GM19372 (cell line): ENCODE measurements at regions not wholly inside any gene's neighbourhood (a gene's known extent, or its start where the extent isn't known, plus 50 kb on each side); places are given as distances from the start of the nearest gene placed in this dataset.
A peak's percentile ranks its signal among the peaks of the same experiment; 100 is the strongest.
"Not testable (repeated sequence)": the region's sequence is repeated elsewhere in the genome, so short reads cannot be mapped to it uniquely, and the experiment has no call there.

Experiments
- ATAC-seq: cut with Tn5 transposase; IDR thresholded peaks from one replicate; pipeline ENCODE4 v1.9.1; 2021; ENCODE audit warnings: mild to moderate bottlenecking, low read depth, moderate library complexity; ENCODE audit not compliant: unreplicated experiment

- not testable (repeated sequence) for ATAC-seq
These were observed 2326.1 kb upstream of the PCDH20 start for GRCh38 chr13:63741814-63742101.

GRCh38 chr13:63741029-63741813 lies 2325.6 kb upstream of the PCDH20 start:
- no peak for ATAC-seq

- ATAC-seq = not testable (repeated sequence)
These were observed 2323.6 kb upstream of the PCDH20 start for GRCh38 chr13:63739112-63739735.

GRCh38 chr13:63737418-63737817 lies 2321.8 kb upstream of the PCDH20 start:
- ATAC-seq = no peak

- ATAC-seq = no peak
These were observed 2316.2 kb upstream of the PCDH20 start for GRCh38 chr13:63731896-63732295.

DNA sequence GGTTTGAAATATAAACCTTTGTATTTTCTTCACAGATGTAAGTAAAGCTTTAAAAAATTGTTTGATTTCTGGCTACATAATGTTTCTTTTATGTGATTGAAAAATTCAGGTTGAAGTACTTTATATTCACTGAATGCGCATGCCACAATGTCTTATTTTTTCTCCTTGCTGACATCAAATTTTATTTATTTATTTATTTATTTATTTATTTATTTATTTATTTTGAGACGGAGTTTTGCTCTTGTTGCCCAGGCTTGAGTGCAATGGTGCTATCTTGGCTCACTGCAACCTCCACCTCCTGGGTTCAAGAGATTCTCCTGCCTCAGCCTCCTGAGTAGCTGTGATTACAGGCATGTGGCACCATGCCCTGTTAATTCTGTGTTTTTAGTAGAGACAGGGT lies 2296.5 kb upstream of the PCDH20 start:
- not testable (repeated sequence) for ATAC-seq

DNA sequence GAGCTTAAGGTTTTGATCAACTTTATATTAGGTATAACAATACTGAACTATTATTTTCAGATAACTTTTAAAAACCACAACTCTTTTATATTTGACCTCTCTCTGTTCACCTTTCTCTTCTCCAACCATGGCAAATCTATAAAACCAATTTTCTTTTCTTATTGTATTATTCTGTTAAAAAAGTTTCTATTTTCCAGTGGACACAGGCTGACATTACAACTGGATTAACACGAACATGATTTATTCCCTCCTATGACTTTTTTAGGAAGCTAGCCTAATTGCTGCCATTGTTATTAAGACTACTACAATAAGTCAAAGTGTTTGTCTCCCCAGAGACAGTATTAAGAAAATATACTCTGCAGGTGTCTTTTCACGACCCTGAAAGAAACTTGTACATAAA lies 2291.1 kb upstream of the PCDH20 start:
- ATAC-seq = no peak

DNA sequence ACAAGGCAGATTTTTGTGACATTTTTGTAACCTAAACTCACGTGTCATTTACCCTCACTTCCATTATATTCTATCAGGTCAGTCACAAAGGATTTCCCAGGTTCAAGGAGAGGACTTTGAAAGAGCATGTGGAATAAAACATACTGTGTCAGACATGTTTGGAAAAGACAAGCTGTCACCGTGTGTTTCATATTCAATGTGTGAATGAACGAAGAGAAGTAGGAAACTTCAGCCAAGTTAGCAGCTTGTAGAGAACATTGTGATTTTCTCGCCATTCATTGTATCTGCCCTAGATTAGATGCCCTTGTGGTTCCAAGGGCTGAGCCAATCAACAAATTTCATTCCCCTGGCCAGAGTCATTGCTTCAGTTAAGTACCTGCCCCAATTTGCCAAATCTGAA lies 2288.9 kb upstream of the PCDH20 start:
- ATAC-seq = no peak

DNA sequence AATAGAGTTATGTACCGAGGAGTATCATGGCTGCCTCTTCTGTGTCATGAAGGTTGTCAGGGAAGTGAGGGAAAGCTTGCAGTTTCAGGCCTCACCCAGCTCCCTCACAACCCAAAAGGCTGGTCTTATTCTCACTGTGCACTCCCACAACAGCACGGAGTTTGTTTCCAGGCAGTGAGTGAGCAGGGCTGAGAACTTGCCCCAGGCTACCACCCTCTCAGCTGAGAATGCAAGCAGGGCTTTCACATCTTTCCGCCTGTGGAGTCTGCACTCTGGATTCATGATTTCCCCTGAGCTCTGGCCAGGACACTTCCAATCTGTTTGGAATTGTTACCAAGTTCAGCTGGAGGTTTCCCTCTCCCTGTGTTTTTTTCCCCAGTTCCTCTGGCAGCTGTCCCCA lies 2284.7 kb upstream of the PCDH20 start:
- ATAC-seq = no peak

- ATAC-seq = no peak
These were observed 2284.3 kb upstream of the PCDH20 start for GRCh38 chr13:63699948-63700347.

- no peak for ATAC-seq
These were observed 2280.4 kb upstream of the PCDH20 start for GRCh38 chr13:63696055-63696454.

- ATAC-seq = no peak
These were observed 2278.0 kb upstream of the PCDH20 start for GRCh38 chr13:63693696-63694095.

DNA sequence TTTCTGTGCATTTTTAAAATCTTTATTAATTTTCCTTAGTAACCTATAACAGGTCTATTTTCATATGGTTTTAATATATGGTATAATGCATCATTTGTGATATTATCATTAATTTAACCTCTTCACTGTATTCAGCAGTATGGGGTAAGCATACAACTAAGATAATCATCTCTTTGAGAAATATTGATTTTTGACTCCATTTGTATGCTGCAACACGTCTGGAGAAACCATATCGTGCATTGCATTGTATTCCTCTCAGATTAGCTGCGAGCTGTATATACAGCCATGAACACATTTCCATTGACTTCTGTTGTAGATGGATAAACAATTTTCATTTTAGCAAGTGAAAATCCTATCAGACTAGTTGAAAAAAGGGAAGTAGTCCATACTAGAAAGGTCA lies 2275.8 kb upstream of the PCDH20 start:
- no peak for ATAC-seq

DNA sequence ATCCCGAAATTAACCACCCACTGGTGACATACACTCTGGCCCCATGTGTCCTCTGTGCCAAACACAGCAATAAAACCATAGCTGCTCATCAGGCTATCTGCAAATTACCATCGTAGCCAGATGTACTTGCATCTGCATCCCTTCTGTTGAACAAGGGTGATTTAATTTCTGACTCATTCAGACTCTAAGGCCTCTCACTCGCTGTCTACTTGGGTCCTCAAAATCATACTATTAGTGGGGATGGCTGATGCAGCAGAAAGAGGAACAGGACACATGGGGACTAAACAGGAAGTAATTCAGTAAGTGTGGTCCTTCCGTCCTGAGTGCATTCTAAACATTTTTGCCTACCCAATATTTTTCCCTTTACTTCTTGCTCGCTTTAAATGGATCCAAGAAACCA lies 2275.0 kb upstream of the PCDH20 start:
- no peak for ATAC-seq

DNA sequence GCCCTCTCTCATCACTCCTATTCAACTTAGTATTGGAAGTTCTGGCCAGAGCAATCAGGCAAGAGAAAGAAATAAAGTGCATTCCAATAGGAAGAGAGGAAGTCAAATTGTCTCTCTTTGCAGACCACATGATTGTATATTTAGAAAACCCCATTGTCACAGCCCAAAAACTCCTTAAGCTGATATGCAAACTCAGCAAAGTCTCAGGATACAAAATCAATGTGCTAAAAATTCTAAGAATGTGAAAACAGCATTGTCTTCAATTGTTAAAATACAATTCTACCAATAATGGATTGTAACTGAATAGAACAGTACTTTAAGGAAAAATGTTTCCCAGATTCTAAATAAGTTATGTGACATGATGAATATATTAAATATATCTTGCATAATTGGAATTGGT lies 2269.2 kb upstream of the PCDH20 start:
- no peak for ATAC-seq

- no peak for ATAC-seq
These were observed 2265.1 kb upstream of the PCDH20 start for GRCh38 chr13:63680704-63681103.

GRCh38 chr13:63671296-63671695 lies 2255.6 kb upstream of the PCDH20 start:
- ATAC-seq = no peak

- ATAC-seq = no peak
These were observed 2235.7 kb upstream of the PCDH20 start for GRCh38 chr13:63651394-63651793.

- no peak for ATAC-seq
These were observed 2227.9 kb upstream of the PCDH20 start for GRCh38 chr13:63643543-63643942.

GRCh38 chr13:63636316-63636993 lies 2220.8 kb upstream of the PCDH20 start:
- peak; percentile 65 for ATAC-seq

GRCh38 chr13:63632321-63632720 lies 2216.7 kb upstream of the PCDH20 start:
- ATAC-seq = no peak

GRCh38 chr13:63631006-63631405 lies 2215.4 kb upstream of the PCDH20 start:
- no peak for ATAC-seq
